MM.1S (cell line): ENCODE measurements at regions not wholly inside any gene's neighbourhood (a gene's known extent, or its start where the extent isn't known, plus 50 kb on each side); places are given as distances from the start of the nearest gene placed in this dataset.

Experiments used
- DNase-seq: peaks from one replicate; pipeline ENCODE4 v3.0.0-alpha.2; 2015
- H2AFZ ChIP-seq: fragments of 300-600 bp; sonication (generic); 2 replicates; pipeline ENCODE4 v1.6.0; 2016; ENCODE audit warnings: antibody characterized with exemption, low read length
- H3F3A ChIP-seq: fragments of 300-600 bp; sonication (generic); 2 replicates; pipeline ENCODE4 v1.6.1; 2016; ENCODE audit warnings: mild to moderate bottlenecking, antibody characterized with exemption, low read length, moderate library complexity, mixed read lengths; ENCODE audit not compliant: insufficient read depth
- H3K27ac ChIP-seq: fragments of 300-600 bp; sonication (generic); 2 replicates; pipeline ENCODE4 v1.5.1; 2016; ENCODE audit warnings: mild to moderate bottlenecking, low read length
- H3K27me3 ChIP-seq: fragments of 300-600 bp; sonication (generic); replicated peaks from 2 replicates; pipeline ENCODE4 v1.6.0; 2016; ENCODE audit warnings: low read length; ENCODE audit not compliant: insufficient read depth
- H3K36me3 ChIP-seq: fragments of 300-600 bp; sonication (generic); replicated peaks from 2 replicates; pipeline ENCODE4 v1.6.1; 2016; ENCODE audit warnings: mild to moderate bottlenecking, low read length, mixed read lengths; ENCODE audit not compliant: insufficient read depth
- H3K4me1 ChIP-seq: fragments of 300-600 bp; sonication (generic); 2 replicates; pipeline ENCODE4 v1.6.1; 2016; ENCODE audit warnings: low read length, mixed read lengths
- H3K4me2 ChIP-seq: fragments of 300-600 bp; sonication (generic); 2 replicates; pipeline ENCODE4 v1.6.0; 2016; ENCODE audit warnings: low read depth, low read length
- H3K4me3 ChIP-seq: fragments of 300-600 bp; sonication (generic); 2 replicates; pipeline ENCODE4 v1.5.1; 2016; ENCODE audit warnings: low read length, mixed read lengths
- H3K79me2 ChIP-seq: fragments of 300-600 bp; sonication (generic); 2 replicates; pipeline ENCODE4 v1.6.1; 2016; ENCODE audit warnings: mixed run types, low read length, mixed read lengths
- H3K9ac ChIP-seq: fragments of 300-600 bp; sonication (generic); 2 replicates; pipeline ENCODE4 v1.6.1; 2016; ENCODE audit warnings: low read length, mixed read lengths
- H3K9me2 ChIP-seq: fragments of 300-600 bp; sonication (generic); replicated peaks from 2 replicates; pipeline ENCODE4 v1.6.1; 2016; ENCODE audit warnings: mild to moderate bottlenecking, low read length, mixed read lengths; ENCODE audit not compliant: insufficient read depth
- H3K9me3 ChIP-seq: fragments of 300-600 bp; sonication (generic); replicated peaks from 2 replicates; pipeline ENCODE4 v1.6.1; 2016; ENCODE audit warnings: mild to moderate bottlenecking, low read length, mixed read lengths; ENCODE audit not compliant: insufficient read depth
- H4K20me1 ChIP-seq: fragments of 300-600 bp; sonication (generic); 2 replicates; pipeline ENCODE4 v1.6.1; 2016; ENCODE audit warnings: mild to moderate bottlenecking, low read length, moderate library complexity, mixed read lengths; ENCODE audit not compliant: insufficient read depth
- EZH2 ChIP-seq: fragments of 300-600 bp; sonication (generic); optimal IDR thresholded peaks from 2 replicates; pipeline ENCODE3; 2017; ENCODE audit warnings: low read depth, mild to moderate bottlenecking, antibody characterized with exemption, low read length, mixed read lengths
- EZH2phosphoT487 ChIP-seq: fragments of 300-600 bp; sonication (generic); IDR thresholded peaks from 2 replicates; pipeline ENCODE4 v1.6.1; 2018; ENCODE audit warnings: antibody characterized with exemption, low read length
- TF ChIP-seq, protein P1 (sequence below): fragments of 300-600 bp; sonication (generic); IDR thresholded peaks from 2 replicates; pipeline ENCODE4 v1.5.1; 2016; ENCODE audit warnings: antibody characterized with exemption, low read length, mixed read lengths

DNA sequence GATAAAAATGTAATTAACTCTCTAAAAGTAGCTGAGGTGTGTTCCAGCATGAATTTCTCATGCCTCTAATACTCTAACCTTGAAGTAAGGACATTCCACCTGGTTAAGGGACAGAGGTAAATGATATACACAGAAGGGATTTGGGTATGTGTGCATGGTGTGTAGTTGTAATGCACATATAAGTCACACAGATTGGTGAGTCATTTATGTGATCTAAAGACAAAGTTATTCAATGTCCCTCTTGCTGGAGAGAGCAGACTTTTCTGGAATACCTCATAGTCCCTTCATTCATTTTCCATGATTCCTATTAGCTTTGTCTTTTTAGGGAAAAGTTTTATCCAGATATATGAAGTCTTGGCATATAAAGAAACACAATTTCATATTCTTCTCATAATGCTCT, 234.9 kb downstream of the SNAPC1 start:
- Histone ChIP-seq H3K27ac (no peak overlapping the region), H2AFZ (no peak overlapping the region), H4K20me1 (no peaks in the 10 kb centered on the region), H3K4me3 (no peak overlapping the region), H3K36me3 (no peaks in the 10 kb centered on the region), H3F3A (no peaks in the 10 kb centered on the region), H3K4me2 (no peak overlapping the region), H3K4me1 (no peaks in the 10 kb centered on the region), H3K9ac (no peak overlapping the region), H3K9me3 (no peaks in the 10 kb centered on the region), H3K79me2 (no peaks in the 10 kb centered on the region), H3K9me2 (no peaks in the 10 kb centered on the region), H3K27me3 (no peaks in the 10 kb centered on the region)
- DNase-seq, result no peak
- TF ChIP-seq EZH2 (no peak), EZH2phosphoT487 (no peak)
- TF ChIP-seq, protein P1, sequence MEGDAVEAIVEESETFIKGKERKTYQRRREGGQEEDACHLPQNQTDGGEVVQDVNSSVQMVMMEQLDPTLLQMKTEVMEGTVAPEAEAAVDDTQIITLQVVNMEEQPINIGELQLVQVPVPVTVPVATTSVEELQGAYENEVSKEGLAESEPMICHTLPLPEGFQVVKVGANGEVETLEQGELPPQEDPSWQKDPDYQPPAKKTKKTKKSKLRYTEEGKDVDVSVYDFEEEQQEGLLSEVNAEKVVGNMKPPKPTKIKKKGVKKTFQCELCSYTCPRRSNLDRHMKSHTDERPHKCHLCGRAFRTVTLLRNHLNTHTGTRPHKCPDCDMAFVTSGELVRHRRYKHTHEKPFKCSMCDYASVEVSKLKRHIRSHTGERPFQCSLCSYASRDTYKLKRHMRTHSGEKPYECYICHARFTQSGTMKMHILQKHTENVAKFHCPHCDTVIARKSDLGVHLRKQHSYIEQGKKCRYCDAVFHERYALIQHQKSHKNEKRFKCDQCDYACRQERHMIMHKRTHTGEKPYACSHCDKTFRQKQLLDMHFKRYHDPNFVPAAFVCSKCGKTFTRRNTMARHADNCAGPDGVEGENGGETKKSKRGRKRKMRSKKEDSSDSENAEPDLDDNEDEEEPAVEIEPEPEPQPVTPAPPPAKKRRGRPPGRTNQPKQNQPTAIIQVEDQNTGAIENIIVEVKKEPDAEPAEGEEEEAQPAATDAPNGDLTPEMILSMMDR, result no peak

DNA sequence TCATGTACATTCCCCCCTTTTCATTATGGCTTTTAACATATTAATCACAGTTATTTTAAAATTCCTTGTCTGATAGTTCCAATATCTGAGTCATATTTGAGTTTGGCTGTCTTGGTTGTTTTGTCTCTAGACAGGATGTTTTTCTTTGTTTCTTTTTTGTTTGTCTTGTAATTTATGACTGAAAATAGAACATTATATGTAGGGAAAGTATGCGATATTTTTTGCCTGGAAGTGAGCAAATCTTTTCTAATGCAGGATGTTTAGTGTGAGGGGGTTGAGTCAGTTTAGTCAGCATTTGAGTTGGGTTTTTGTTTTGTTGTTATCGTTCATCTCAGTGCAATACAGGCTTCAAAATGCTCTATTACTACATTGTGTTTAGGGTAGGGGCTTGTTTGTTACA, 239.7 kb downstream of the SNAPC1 start:
- Histone ChIP-seq H3K4me2 (no peak overlapping the region), H3F3A (no peaks in the 10 kb centered on the region)
- DNase-seq, result no peak

DNA sequence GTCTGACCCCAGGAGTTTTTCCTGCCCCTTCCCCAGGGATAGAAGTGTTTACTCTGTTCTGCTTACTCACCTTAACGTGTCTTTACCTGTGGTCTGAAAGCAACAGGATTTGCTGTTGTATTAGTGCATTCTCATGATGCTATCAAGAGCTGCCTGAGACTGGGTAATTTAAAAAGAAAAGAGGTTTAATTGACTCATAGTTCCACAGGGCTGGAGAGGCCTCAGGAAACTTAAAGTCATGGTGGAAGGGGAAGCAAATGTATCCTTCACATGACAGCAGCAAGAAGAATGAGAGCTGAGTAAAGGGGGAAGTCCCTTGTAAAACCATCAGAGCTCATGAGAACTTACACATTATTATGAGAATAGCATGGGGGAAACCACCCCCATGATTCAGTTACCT, 240.4 kb downstream of the SNAPC1 start:
- H3K79me2 ChIP-seq, result no peaks in the 10 kb centered on the region
- no peaks in the 10 kb centered on the region for H4K20me1 ChIP-seq
- no peaks in the 10 kb centered on the region for H3F3A ChIP-seq
- H3K4me3 ChIP-seq, result no peak overlapping the region
- TF ChIP-seq, protein P1, result no peak
- TF ChIP-seq EZH2phosphoT487 (no peak), EZH2 (no peak)
- no peak overlapping the region for H3K27ac ChIP-seq
- H3K27me3 ChIP-seq, result no peaks in the 10 kb centered on the region
- no peak for DNase-seq
- H3K9ac ChIP-seq, result no peak overlapping the region
- H3K36me3 ChIP-seq, result no peaks in the 10 kb centered on the region
- no peak overlapping the region for H3K4me2 ChIP-seq
- H3K9me3 ChIP-seq, result no peaks in the 10 kb centered on the region
- no peaks in the 10 kb centered on the region for H3K9me2 ChIP-seq
- H3K4me1 ChIP-seq, result no peaks in the 10 kb centered on the region
- no peak overlapping the region for H2AFZ ChIP-seq

More for the DNA sequence above, 239.7 kb downstream of the SNAPC1 start:
- H3K27me3 ChIP-seq, result no peaks in the 10 kb centered on the region
- no peak overlapping the region for H3K9ac ChIP-seq
- TF ChIP-seq EZH2phosphoT487, result no peak
- TF ChIP-seq EZH2, result no peak
- TF ChIP-seq, protein P1, result no peak
- H3K9me3 ChIP-seq, result no peaks in the 10 kb centered on the region
- no peak overlapping the region for H3K27ac ChIP-seq
- H3K79me2 ChIP-seq, result no peaks in the 10 kb centered on the region
- no peaks in the 10 kb centered on the region for H4K20me1 ChIP-seq
- no peak overlapping the region for H2AFZ ChIP-seq
- no peak overlapping the region for H3K4me3 ChIP-seq
- H3K4me1 ChIP-seq, result no peaks in the 10 kb centered on the region
- H3K36me3 ChIP-seq, result no peaks in the 10 kb centered on the region
- H3K9me2 ChIP-seq, result no peaks in the 10 kb centered on the region
